Astrocyte (in vitro differentiated cells and primary cell): ENCODE measurements at regions not wholly inside any gene's neighbourhood (a gene's known extent, or its start where the extent isn't known, plus 50 kb on each side); places are given as distances from the start of the nearest gene placed in this dataset.

Experiments used
- CTCF ChIP-seq: IDR thresholded peaks from 2 replicates; pipeline ENCODE4 v1.5.1; 2011; ENCODE audit warnings: low read depth, mild to moderate bottlenecking, inconsistent platforms, low read length, moderate library complexity; ENCODE audit not compliant: insufficient read depth
- EZH2 ChIP-seq: IDR thresholded peaks from 2 replicates; pipeline ENCODE4 v1.6.1; 2012; ENCODE audit warnings: mild to moderate bottlenecking, low read length, inconsistent platforms; ENCODE audit not compliant: insufficient read depth

GRCh38 chr6:120938164-120938875 lies 396.0 kb downstream of the TBC1D32 start:
- TF ChIP-seq CTCF = no peak
- no peak for TF ChIP-seq EZH2
